ENCODE measurements at regions not wholly inside any gene's neighbourhood (a gene's known extent, or its start where the extent isn't known, plus 50 kb on each side); places are given as distances from the start of the nearest gene placed in this dataset.

DNA sequence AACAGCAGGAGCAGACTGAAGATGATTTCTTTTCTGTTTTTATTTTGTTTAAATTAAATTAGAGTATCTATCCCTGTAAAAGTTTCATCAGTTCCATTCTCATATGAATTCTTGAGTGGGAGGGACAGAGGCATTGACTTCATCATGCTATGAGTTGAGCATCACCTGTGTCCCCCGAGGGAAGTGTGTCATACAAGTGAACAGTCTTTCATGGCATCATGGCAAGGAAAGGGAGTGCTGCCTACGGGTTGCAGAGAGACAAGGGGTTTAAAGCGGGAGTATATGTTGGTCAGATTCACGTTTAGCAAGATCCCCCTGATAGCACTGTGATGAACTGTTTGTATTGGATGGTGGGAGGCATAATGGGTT lies 52.7 kb upstream of the HIF1A start:
- no peaks in the 10 kb centered on the region for H3K9me2 ChIP-seq (ENCODE audit: insufficient read depth)
- no peak overlapping the region for H3K9ac ChIP-seq (ENCODE audit: low read length)
- no peaks in the 10 kb centered on the region for H3K36me3 ChIP-seq (ENCODE audit: control insufficient read depth in 1 of 2, insufficient read depth in 2 of 2, low read length in 2 of 2)
- BruUV-seq (replicated peaks) = no TSS peak
- no peak overlapping the region for H2AFZ ChIP-seq (ENCODE audit: low read depth, low read length, poor library complexity, severe bottlenecking)
- ChIA-PET CTCF (no interaction called here), RAD21 (ENCODE audit: low non-redundant PET in 1 of 2, low total read pairs in 2 of 2, uncharacterized antibody in 2 of 2, unreplicated experiment in 2 of 2) (no interaction called here), POLR2A (no interaction called here)
- H3K4me1 ChIP-seq (ENCODE audit: control insufficient read depth in 1 of 2, insufficient read depth in 2 of 2, low read length in 2 of 2) = no peaks in the 10 kb centered on the region
- H4K20me1 ChIP-seq (ENCODE audit: insufficient read depth) = no peaks in the 10 kb centered on the region
- ATAC-seq (no peak), DNase-seq (ENCODE audit: low read depth, low spot score) (no peak)
- H3K27ac ChIP-seq (ENCODE audit: low read depth, low read length) = no peak overlapping the region
- H3K4me2 ChIP-seq (ENCODE audit: low read length) = no peak overlapping the region
- no peak overlapping the region for H3K4me3 ChIP-seq (replicated peaks in 1 of 2; ENCODE audit: low read depth in 1 of 2, low read length in 2 of 2)
- no peaks in the 10 kb centered on the region for H3K27me3 ChIP-seq (ENCODE audit: insufficient read depth, low read length)
- no peaks in the 10 kb centered on the region for H3K79me2 ChIP-seq (ENCODE audit: insufficient read depth, low read length)
- TF ChIP-seq, protein P1, sequence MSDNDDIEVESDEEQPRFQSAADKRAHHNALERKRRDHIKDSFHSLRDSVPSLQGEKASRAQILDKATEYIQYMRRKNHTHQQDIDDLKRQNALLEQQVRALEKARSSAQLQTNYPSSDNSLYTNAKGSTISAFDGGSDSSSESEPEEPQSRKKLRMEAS (IDR thresholded peaks at IDR 0.05) = no peak
- TF ChIP-seq ZBTB33 (IDR thresholded peaks at IDR 0.05; ENCODE audit: extremely low read depth, insufficient replicate concordance, low read length) = no peak
- no peak for TF ChIP-seq RAD21 (IDR thresholded peaks at IDR 0.05; ENCODE audit: low read depth)
- TF ChIP-seq CTCF (IDR thresholded peaks at IDR 0.05 in 2 of 3, conservative IDR thresholded peaks at IDR 0.05 in 1 of 3; ENCODE audit: borderline replicate concordance in 1 of 3, insufficient read depth in 1 of 3, low read depth in 2 of 3, low read length in 2 of 3) = no peak
- TF ChIP-seq, protein P2, sequence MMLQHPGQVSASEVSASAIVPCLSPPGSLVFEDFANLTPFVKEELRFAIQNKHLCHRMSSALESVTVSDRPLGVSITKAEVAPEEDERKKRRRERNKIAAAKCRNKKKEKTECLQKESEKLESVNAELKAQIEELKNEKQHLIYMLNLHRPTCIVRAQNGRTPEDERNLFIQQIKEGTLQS (IDR thresholded peaks at IDR 0.05) = no peak
- no peak for TF ChIP-seq TCF7L2 (IDR thresholded peaks at IDR 0.05; ENCODE audit: borderline replicate concordance, extremely low read depth, insufficient read depth, insufficient read length)
- TF ChIP-seq POLR2AphosphoS5 (IDR thresholded peaks at IDR 0.05; ENCODE audit: low read depth, low read length) = no peak
- TF ChIP-seq ZFX (IDR thresholded peaks at IDR 0.05) = no peak
- H3K9me3 ChIP-seq (ENCODE audit: control insufficient read depth in 1 of 2, insufficient read depth in 1 of 2, low read depth in 1 of 2, low read length in 2 of 2) = no peaks in the 10 kb centered on the region
- intact Hi-C loops (cut with micrococcal nuclease) = no loop called here
